Hematopoietic multipotent progenitor cell (in vitro differentiated cells): ENCODE measurements at regions not wholly inside any gene's neighbourhood (a gene's known extent, or its start where the extent isn't known, plus 50 kb on each side); places are given as distances from the start of the nearest gene placed in this dataset.

Experiments
- DNase-seq, 3 donors: peaks; one replicate each; pipeline ENCODE4 v3.0.0-alpha.2; 2011 to 2015; ENCODE audit warnings: low read depth in 2 of 3, low spot score in 2 of 3

DNA sequence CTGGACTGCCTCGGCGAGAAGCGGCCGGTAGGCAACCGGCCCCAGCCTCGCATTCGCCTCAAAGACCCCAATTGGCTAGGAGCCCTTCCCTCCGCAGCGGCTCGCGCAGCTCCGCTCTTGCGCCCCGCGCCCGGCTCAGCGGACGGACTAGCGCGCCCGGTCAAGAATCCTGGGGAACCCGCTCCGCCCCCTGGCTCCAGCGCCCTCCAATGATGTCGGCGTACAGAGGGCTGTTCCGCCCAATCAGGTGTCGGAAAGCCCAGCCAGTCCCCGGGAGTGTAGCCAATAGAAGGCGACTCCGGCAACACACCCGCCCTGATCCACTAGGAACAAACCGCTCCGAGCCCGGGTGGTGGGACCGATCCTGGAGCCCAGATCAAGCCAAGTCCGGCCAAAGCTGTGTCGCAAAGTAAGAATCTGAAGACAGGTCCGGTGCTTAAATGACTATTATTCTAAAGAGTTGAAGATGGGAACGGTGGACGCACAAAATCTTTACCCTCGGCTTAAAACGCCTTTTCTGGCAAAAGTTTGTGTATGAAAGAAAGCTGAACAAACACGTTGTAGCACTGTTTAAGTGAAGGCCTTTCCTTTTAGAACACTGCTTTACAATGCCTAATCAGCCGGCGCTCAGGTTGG is 132.2 kb downstream of the OGFRL1 start:
- DNase-seq = peak in 2 of 3 donors; percentile 65 to 73

DNA sequence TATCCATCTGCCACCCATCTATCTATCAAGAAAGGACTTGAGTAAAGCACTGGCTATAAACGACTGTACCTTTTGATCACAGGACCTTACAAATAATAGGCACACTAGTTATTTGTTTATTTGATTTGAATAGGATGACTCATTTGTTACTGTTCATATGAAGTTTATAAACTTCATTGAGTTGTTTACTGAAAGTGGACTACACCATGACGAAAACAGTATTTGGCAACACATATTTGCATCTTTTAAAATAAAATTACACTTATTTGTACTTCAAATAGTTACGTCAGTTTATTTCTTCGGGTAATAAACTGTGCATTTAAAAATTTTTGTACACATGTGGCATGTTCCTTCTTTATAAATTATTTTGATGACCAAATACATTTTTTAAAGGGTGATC is 133.0 kb downstream of the OGFRL1 start:
- DNase-seq = no peak

DNA sequence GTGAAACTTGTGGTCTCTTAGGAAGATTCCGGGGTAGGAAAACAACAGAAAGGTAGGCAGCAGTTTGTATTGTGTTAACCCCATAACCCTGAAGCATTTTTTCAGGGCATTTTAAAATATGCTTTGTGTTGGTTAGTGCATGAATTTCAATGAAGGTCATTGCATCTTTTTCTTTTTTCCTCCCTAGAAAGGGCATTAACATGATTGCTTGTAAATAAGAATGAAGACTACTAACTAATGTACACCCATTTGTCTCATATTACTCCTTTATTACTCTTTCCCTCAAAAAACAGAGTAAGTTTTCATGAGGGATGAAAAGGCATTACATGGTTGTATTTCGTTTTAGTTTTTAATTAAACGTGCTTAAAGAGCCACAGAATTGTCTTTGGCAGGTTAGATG is 141.4 kb downstream of the OGFRL1 start:
- DNase-seq = no peak

DNA sequence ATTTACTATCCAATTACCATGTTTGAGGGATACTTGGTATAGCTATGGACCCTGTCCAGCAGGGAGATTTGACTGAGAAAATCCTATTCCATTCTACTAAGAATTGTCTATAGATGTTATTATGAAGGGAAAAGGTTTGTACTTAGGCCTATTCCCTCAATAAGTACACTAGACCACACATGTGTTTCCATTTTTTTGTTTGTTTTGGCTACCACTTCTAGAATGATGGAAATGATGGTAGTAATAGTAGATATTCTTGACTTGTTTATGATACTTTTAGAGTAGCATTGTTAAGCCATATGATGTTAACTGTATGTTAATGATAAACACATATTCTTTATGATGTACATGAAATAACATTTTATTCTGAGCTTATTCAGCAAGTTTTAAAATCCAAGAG is 144.8 kb downstream of the OGFRL1 start:
- no peak for DNase-seq

DNA sequence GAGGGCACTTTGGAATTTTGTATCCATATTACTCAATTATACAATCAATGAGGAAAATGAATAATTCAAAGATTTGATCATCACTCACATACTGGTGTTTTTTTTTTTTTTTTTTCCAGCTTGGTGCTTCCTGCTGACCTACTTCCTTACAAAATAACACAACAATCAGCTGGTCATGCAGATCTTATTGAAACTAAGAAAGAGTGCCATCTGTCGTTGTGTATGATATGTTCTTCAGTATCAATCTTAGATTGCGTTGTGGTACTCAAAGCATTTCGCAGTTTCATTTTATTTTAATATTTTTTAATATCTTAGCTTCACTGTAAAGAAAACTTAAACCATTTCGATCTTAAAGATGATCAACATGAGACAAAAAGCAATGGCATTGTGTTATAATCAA is 155.6 kb downstream of the OGFRL1 start:
- DNase-seq = no peak

DNA sequence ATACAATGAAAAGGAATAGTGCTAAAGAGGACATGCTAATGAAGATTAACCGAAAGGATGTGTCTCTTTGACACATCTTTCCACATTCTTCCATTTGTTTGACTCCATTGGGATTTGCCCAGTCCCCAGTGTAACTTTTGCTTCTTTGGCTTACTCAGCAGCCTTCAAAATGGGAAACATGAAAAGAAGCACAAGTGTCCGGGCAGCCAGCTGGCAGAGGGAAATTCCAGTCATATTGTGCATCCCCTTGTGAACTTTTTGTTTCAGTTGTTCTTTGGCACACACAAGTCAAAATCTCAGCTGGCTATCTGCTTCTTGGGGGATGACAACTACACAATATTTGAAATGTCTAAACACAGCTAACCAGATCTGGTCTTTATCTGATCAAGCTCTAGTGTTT is 157.4 kb downstream of the OGFRL1 start:
- no peak for DNase-seq

DNA sequence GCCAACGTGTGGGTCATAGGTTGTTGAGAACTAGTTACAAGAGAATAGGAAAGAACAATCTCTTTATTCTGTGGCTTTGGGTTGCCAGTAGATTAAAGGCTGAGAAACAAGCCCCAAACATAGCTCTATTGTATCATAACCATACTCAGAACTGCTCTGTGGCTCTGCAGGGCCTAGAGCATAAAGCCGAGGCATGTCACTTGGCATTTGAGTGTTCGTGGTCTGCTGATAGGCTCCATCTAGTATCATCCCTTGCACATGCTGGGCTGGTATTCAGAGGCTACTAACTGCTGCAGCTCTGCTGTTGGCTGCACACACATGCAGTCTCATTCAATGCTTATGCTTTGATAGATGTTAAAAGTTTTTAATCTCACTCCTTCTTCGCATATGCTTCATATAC is 157.9 kb downstream of the OGFRL1 start:
- no peak for DNase-seq

DNA sequence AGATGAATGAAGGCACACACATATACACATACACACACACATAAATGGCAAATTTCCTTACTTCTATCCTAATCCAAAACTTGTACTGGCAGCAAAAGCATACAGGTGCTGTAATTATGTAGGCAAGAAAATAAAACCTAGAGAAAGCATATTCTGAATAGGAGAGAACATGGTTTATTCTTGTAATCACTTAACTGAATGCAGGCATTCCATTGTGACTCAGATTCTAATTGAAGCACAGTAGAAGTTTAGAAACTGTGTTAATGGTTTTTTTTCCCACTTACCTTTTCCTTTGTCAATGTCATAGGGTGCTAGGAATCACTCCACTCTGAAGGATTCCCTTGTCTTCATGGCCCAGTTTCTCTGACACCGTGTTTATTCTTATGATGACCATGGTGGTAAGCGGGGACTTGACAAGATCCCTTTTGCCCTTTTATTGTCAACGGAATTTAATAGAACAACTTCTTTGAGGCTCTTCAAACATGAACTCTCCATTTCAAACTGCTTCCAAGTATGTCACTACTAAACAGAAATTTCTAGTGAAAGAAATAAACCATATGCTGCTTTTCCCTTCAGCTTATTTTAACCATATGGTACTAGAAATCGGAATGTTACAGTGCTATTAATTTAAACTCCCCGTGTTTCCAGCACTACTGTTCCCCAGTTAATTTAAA is 164.2 kb downstream of the OGFRL1 start:
- DNase-seq = no peak

DNA sequence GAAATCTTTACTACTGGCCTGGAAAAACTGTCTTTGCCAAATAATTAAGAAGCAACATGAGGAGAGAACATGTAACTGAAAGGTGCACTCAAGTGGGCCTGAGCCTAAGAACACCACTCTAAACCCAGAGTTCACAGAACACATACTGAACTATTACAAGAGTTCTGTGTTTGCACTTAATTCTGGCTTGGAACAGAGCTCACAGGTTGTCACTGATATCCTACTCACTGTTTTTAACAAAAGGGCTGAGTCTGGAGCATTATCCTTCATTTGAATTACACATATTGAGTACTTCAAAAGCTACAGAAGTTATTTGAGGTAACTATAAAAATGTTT is 164.7 kb downstream of the OGFRL1 start:
- no peak for DNase-seq

DNA sequence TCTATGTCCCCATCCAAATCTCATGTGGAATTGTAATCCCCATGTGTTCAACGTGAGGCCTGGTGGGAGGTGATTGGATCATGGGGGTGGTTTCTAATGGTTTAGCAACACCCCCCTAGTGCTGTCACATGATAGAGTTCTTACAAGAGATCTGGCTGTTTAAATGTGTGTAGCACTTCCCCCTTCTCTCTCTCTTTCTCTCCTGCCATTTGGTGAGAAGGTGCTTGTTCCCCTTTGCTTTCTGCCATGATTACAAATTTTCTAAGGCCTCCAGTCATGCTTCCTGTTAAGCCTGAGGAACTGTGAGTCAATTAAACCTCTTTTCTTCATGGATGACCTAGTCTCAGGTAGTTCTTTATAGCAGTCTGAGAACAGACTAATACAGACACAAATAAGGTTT is 165.4 kb downstream of the OGFRL1 start:
- no peak for DNase-seq

DNA sequence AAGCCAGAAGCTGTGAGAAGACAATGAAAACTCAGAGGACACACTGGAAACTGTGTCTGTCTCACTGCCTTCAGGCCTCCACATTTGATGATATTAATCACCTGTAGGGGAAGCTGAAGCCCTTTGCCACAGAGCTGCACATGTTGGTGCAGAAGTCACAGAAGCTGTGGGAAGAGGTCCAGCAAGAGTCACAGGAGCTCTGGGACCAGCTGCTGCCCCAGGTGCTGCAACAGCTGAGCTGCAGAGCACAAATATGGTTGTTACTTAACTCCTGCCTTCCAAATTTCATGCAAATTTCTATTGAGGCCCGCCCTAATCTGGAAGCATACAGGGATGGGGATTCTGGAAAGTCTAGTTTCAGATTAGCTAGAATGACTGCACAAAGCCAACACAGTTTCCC is 169.3 kb downstream of the OGFRL1 start:
- no peak for DNase-seq

DNA sequence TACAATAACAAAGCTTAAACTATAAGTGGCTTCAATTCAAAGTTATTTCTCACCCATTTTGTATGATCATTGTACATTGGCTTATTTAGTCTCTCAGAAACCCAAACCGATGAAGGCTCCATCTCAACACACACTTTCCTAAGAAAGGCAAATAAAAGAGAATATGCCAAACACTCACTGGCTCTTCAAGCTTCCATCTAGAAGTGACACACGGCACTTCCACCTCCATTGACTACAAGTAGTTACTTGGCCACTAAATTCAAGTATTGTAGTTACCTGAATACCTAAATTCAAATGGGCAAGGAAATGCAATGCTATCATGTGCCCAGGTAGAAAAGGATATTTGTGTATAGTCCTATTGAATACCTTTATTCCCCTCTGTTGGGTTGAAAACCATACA is 170.6 kb downstream of the OGFRL1 start:
- DNase-seq = no peak

DNA sequence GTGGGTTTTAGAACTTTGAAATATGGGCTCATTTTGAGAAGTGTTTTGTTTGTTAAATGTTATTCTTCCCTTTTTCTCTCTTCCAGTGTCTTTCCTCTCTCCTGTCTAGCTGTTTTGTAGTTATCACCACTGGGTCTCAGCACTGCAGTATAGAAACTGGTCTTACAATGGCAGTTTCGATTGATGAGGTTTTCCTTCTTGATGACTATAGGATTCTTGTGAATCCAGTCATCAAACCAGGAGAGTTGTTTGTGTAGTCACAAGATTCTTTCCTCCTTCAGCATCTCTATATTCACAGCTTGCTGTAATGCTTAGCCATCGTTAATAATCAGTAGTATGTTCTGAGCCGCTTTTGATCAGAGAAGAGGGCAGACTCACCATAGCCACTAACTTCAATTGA is 172.3 kb downstream of the OGFRL1 start:
- no peak for DNase-seq

DNA sequence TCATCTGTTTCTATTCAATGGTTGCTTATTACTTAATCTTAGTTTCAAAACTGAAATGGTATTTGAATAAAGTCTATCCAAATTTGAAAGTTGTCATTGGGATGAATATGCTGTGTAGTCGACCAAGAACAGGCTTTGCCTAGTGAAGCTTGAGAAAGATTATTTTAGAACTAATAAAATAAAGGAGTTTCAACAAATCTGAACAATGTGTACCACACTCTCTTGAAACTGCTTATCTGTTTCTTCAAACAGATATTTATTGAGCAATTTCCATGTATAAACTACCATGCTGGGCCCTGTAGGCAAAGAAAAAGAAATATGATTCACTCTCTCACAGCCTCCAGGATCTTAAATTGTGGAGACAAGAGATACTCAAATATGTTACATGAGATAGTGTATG is 174.4 kb downstream of the OGFRL1 start:
- DNase-seq = no peak

DNA sequence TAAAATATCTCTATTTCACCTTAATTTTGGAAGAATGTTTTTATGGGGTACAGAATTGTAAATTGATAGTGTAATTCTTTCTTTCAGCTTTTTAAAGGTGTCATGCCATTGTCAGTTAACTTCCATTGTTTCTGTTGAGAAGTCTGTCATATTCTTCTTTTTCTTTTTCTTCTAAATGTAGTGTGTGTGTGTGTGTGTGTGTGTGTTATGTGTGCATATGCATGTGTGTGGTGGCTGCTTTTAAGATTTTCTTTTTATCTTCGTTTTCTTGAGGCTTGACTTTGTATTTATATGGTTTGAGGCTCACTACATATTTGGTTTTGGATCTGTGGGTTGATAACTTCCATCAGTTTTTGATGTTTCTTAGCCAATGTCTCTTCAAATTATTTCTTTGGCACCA is 176.5 kb downstream of the OGFRL1 start:
- DNase-seq = no peak

DNA sequence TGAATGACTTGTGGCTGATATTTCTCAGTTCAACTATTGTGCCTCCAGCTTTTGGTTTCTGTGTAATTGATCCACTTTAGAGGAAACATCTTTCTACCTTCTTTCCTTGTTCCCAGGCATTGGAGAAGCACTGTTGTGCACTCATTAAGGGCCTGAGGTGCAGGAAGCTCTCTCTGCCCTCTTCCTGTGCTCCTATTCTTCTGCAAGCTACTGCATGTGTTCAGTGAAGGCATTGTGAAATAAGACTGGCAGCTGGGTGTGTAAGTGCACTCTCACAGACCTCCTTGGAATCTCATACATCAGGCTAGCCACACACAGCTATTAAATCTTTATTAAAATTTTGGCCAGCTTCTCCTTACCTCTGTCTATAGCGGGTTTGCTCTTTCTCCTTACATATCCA is 177.8 kb downstream of the OGFRL1 start:
- no peak for DNase-seq

DNA sequence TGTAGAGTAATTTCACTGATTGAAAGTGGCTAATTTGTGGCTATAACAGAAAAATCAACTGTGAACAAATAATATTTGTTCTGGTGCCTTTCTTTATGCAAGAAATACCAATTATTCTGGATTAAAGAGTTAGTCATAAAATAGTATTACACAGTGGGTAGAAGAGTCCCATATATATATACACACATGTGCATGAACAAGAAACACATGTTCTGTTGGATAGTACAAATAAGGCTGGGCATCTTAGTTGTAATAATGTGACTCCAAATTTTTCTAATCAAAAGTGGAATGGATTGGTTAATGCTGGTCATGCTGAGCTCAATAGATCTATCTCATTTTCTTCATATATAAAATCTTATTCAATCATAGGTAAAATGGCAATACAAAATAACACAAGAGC is 179.4 kb downstream of the OGFRL1 start:
- DNase-seq = no peak

DNA sequence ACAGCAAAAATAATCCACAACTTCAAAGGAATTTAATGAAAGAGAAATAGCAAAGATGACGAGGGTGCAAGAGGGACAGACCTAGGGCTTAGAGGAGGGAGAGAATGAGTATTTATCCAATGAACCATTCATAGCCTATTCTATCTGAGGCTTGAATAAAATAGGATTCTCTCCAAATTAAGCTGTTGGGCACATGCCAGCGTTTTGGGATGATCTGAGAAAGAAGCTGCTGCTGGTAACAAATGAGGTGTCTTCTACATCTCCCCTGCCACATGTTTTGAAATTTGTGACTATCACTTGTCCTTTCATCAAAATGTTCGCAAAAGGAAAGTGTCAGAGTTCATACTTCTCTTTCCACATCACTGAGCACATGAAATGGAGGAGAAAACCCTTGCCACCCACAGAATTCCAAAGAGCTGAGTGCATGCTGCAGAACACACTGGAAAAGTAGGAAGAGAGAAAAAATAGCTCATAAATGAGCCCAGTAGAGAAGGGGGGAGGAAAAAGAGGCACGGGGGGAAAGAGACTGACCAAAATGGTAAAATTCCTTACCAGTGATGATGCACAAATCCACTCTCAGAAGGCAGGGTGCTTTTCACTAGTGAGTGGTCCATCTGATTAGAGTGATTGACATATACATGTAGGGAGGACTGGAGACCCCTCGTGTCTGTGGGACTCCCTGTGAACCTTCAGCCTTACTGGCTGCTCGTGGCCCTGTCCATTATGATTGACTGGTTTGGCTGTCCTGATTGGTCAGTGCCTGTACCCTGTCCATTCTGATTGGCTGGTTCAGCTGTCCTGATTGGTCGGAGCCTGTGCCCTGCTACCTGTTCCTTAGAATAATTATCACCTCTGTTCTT is 180.5 kb downstream of the OGFRL1 start:
- DNase-seq = no peak

DNA sequence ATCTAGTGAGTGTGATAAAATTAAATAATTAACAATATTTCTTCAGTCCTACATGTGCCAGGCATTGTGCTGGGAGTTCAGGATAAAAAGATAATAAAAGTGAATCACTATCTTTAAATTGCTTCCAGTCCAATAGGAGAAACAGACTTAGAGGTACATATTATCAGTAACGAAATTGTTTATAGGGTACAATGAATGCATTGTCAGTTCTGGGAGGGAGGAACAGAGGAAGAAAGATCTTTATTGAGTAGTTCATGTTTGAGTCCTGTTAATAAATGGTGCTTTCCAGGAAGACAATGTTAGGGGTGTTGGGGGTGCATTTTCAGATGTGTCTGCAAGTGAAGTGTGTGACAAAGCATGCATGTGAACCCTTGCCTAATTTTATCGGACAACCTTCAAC is 183.1 kb downstream of the OGFRL1 start:
- no peak for DNase-seq

DNA sequence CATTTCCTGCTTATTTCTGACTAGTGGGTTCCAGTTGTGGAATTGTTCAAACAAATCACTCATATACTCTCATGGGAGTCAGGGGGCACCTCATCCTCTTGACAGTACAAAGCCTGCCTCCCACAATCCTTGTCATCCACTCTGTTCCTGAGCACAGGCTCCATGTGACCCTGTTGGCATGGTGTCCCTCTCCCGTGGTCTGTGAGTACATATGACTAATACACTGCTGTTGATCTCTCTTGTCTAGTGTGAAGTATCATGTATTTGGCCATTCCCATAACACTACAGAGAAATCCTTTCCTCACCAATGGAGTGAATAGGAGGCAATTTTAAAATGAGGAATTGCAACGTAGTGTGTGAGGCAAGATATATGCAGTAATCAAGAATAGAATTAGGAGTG is 185.3 kb downstream of the OGFRL1 start:
- DNase-seq = no peak

DNA sequence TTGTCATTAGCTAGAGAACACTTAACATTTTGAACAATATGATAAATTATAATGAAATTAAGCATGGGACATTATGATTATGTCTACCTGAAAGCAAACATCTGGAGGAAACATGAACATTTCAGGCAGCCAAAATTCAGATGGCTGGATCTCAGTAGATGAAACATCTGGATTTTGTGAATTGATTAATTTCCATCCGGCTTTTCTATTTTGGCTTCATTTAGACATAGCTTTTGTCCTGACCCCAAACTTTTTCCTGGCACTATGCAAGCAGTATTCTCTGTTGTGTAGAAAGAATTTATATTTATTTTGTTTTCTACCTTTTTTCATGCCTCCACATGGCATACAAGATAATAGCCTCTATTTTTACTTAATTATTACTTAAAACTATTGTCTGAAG is 186.3 kb downstream of the OGFRL1 start:
- DNase-seq = no peak

DNA sequence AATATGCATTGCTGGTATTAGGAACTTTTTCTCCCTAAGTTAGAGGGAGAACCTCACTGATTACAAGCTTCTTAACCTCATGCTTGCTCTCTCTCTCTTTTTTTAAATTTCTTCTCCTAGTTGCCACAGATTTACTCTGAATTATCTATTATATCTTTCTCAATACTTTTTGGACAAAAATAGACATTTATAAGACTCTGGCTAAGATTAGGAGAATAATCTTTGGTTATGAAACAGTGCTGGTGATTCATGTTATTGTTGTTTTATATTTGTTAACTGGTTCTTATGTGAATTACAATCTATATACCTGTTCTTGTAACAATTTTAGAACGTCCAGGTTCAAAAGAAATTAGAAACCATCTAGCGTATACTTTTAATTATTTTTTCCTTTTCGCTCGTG is 187.8 kb downstream of the OGFRL1 start:
- no peak for DNase-seq
